HepG2 (cell line): ENCODE measurements at regions not wholly inside any gene's neighbourhood (a gene's known extent, or its start where the extent isn't known, plus 50 kb on each side); places are given as distances from the start of the nearest gene placed in this dataset.

ENCODE experiments used
- CTCF ChIP-seq: sonication (generic); formaldehyde crosslinking; IDR thresholded peaks from 2 replicates; pipeline ENCODE4 v1.5.0; 2020; ENCODE audit warnings: mild to moderate bottlenecking, missing genetic modification reagents, moderate library complexity
- ELK4 ChIP-seq: sonication (generic); formaldehyde crosslinking; IDR thresholded peaks from 2 replicates; pipeline ENCODE4 v1.9.0; 2021; ENCODE audit warnings: missing genetic modification reagents, borderline replicate concordance
- POLR2A ChIP-seq, 2 experiments: IDR thresholded peaks; 2 replicates each; pipeline ENCODE4 v1.6.1; 2011; ENCODE audit warnings: low read depth in 2 of 2, low read length in 2 of 2, mild to moderate bottlenecking in 1 of 2, moderate library complexity in 1 of 2; ENCODE audit not compliant: insufficient read depth in 1 of 2
- TAF1 ChIP-seq: sonication (generic); formaldehyde crosslinking; IDR thresholded peaks from 2 replicates; pipeline ENCODE4 v1.4.0; 2020; ENCODE audit warnings: missing genetic modification reagents
- THAP11 ChIP-seq: IDR thresholded peaks from 2 replicates; pipeline ENCODE4 v1.6.1; 2016; ENCODE audit warnings: missing biosample characterization, missing genetic modification reagents
- ZNF562 ChIP-seq: sonication (generic); formaldehyde crosslinking; IDR thresholded peaks from 2 replicates; pipeline ENCODE4 v1.8.0; 2022; ENCODE audit warnings: missing genetic modification reagents, borderline replicate concordance
- ZSCAN29 ChIP-seq: sonication (generic); formaldehyde crosslinking; conservative IDR thresholded peaks from 2 replicates; pipeline ENCODE4 v1.4.0; 2020; ENCODE audit warnings: mild to moderate bottlenecking, missing genetic modification reagents

- TF ChIP-seq ZSCAN29 (CRISPR knock-in tag) (no peak), THAP11 (no peak), CTCF (CRISPR knock-in tag) (no peak), ELK4 (CRISPR knock-in tag) (no peak), TAF1 (CRISPR knock-in tag) (no peak), ZNF562 (CRISPR knock-in tag) (no peak), POLR2A (IDR thresholded peaks at IDR 0.05; ENCODE audit: insufficient read depth in 1 of 2, low read depth in 2 of 2, low read length in 2 of 2) (no peak)
Observed at GRCh38 chr5:175385691-175386362, 58.2 kb downstream of the DRD1 start.
